Activated CD4-positive, alpha-beta memory T cell treated with anti-CD3 and anti-CD28 coated beads for 36 hours (primary cell): ENCODE measurements at regions not wholly inside any gene's neighbourhood (a gene's known extent, or its start where the extent isn't known, plus 50 kb on each side); places are given as distances from the start of the nearest gene placed in this dataset.
"Not testable (repeated sequence)": the region's sequence is repeated elsewhere in the genome, so short reads cannot be mapped to it uniquely, and the experiment has no call there.

Experiments used
- CTCF ChIA-PET: fragments of 350-600 bp; sonication (Branson Sonifier 250); formaldehyde crosslinking; loops from one replicate; lab custom pipeline; 2021; ENCODE audit warnings: antibody characterized with exemption, inconsistent platforms; lab: Charles Lee
- POLR2A ChIA-PET: fragments of 350-600 bp; sonication (Branson Sonifier 250); formaldehyde crosslinking; loops from one replicate; lab custom pipeline; 2021; ENCODE audit warnings: antibody characterized with exemption; lab: Charles Lee
- DNase-seq: peaks from one replicate; pipeline ENCODE4 v3.0.0-alpha.2; 2020
- H3K27ac Mint-ChIP-seq: one replicate; pipeline ENCODE4 v1.8.0; 2021; ENCODE audit warnings: mixed read lengths
- H3K27me3 Mint-ChIP-seq: one replicate; pipeline ENCODE4 v1.8.0; 2021; ENCODE audit warnings: mixed read lengths
- H3K36me3 Mint-ChIP-seq: one replicate; pipeline ENCODE4 v1.8.0; 2021; ENCODE audit warnings: mixed read lengths
- H3K4me1 Mint-ChIP-seq: one replicate; pipeline ENCODE4 v1.8.0; 2021; ENCODE audit warnings: low read depth, mixed read lengths
- H3K4me3 Mint-ChIP-seq: one replicate; pipeline ENCODE4 v1.8.0; 2021; ENCODE audit warnings: mild to moderate bottlenecking, mixed read lengths
- H3K9me3 Mint-ChIP-seq: one replicate; pipeline ENCODE4 v1.8.0; 2021; ENCODE audit warnings: mixed read lengths
- intact Hi-C: fragments of 100-400 bp; cut with micrococcal nuclease; formaldehyde crosslinking; loops from one replicate; pipeline ENCODE4 v1.15.1; 2023

DNA sequence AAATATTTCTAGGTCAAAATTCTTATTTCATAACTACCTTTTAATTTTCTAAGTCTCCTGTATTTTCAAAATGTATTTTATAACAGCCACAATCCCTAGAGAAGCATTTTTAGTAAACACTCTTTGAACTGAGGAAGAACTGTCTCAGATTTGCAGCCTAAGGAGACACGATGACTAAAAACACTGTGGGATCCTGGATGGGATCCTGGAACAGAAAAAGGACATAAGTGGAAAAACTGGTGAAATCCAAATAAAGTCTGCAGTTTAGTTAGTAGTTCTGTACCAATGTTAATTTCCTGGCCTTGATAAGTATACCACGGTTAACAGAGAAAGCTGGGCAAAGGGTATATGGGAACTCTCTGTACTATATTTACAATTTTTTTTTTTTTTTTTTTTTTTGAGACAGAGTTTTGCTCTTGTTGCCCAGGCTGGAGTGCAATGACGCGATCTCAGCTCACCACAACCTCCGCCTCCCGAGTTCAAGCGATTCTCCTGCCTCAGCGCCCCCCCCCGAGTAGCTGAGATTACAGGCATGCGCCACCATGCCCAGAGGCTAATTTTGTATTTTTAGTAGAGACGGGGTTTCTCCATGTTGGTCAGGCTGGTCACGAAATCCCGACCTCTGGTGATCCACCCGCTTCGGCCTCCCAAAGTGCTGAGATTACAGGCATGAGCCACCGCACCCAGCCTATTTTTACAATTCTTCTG, 600.2 kb upstream of the DIPK2B start:
- ChIA-PET POLR2A (interaction anchor here (2.2 to 3.3 kb wide), 2 partner anchors 31 to 34 kb away, joined by 13 to 25 read pairs; no protein-coding TSS in a partner anchor), CTCF (interaction anchor here (0.6 to 2.2 kb wide), 8 partner anchors 9 to 608 kb away, joined by 3 to 9 read pairs (median 6); no protein-coding TSS in a partner anchor)
- DNase-seq = peak; percentile 79
- intact Hi-C loops, H3K9me3 Mint-ChIP-seq, H3K27me3 Mint-ChIP-seq: not testable (repeated sequence)
- Mint-ChIP-seq H3K36me3 (peaks cover 29% of the 10 kb centered on the region), H3K4me3 (peak overlapping the region; percentile 12), H3K4me1 (peaks cover 74% of the 10 kb centered on the region), H3K27ac (peak overlapping the region; percentile 84)

DNA sequence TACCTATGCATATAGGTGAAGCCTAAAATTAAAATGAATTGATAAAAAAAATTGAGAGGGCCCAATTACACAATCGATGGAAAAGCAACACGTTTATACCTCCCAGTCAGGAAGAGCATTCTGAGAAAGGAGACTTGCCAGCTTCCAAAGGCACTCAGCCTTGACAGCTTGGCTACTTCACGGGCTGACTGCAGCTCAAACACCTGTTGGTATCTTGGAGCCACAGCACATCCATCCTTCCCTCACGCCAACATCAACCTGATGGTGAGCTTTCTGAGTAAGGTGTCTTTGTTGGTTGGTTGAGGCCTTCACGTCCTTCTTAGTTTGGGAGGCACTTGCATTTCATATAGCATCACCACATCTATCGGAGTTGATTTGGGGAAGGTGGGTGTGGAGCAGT, 598.9 kb upstream of the DIPK2B start:
- Mint-ChIP-seq H3K9me3 (no peaks in the 10 kb centered on the region), H3K27me3 (no peaks in the 10 kb centered on the region), H3K36me3 (peaks cover 23% of the 10 kb centered on the region), H3K27ac (peak overlapping the region; percentile 83), H3K4me3 (peak overlapping the region; percentile 53), H3K4me1 (peaks cover 78% of the 10 kb centered on the region)
- intact Hi-C loops = no loop called here
- POLR2A ChIA-PET = no interaction called here
- CTCF ChIA-PET = interaction anchor here (0.6 kb wide), 1 partner anchor 20 kb away, joined by 4 read pairs; no protein-coding TSS in a partner anchor
- DNase-seq = no peak

DNA sequence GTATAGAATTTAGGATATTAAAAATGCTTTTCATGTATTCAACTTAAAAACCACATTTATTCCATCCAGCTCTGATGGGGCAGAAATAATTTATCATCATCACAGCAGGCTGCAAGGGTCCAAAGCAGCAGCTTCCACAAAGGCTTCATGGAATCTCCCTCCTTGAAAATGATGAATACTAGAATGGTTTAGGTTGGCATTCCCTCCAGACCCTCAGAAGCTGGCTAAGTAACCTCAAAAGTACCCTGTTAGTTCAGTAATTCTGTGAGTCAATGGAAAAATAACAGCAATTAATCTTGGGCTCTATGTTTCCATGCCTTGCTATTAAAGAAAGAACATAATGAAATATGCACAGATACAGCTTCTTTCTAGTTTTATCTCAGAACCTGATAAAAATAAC, 594.9 kb upstream of the DIPK2B start:
- H3K9me3 Mint-ChIP-seq = no peaks in the 10 kb centered on the region
- DNase-seq = no peak
- H3K4me1 Mint-ChIP-seq = peaks cover 77% of the 10 kb centered on the region
- peak overlapping the region; percentile 54 for H3K27ac Mint-ChIP-seq
- H3K27me3 Mint-ChIP-seq = no peaks in the 10 kb centered on the region
- POLR2A ChIA-PET = no interaction called here
- CTCF ChIA-PET = no interaction called here
- peaks cover 42% of the 10 kb centered on the region for H3K36me3 Mint-ChIP-seq
- intact Hi-C loops = no loop called here
- no peak overlapping the region for H3K4me3 Mint-ChIP-seq

DNA sequence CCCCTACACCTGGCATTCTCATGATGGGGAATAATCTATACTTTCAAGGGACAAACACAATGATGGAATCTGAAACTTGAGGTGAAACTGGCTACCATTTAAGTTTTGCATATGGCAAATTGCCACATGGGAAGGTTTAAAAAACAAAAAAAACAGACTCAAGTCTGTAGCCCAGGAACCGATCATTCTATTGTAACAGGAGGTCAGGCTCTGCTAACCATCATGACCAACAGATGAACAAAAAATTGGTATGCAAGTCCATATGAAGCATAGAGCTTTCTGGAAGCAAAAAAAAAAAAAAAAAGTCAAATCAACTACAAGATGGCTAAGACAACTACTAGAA, 594.3 kb upstream of the DIPK2B start:
- Mint-ChIP-seq H3K27me3 (no peaks in the 10 kb centered on the region), H3K36me3 (peaks cover 42% of the 10 kb centered on the region), H3K4me1 (peaks cover 77% of the 10 kb centered on the region), H3K9me3 (no peaks in the 10 kb centered on the region), H3K27ac (peak overlapping the region; percentile 54), H3K4me3 (no peak overlapping the region)
- CTCF ChIA-PET = interaction anchor here (0.6 kb wide), 1 partner anchor 473 kb away, joined by 3 read pairs; no protein-coding TSS in a partner anchor
- POLR2A ChIA-PET = interaction anchor here (0.8 to 1.6 kb wide), 2 partner anchors 26 to 29 kb away, joined by 3 to 9 read pairs; no protein-coding TSS in a partner anchor
- intact Hi-C loops = no loop called here
- no peak for DNase-seq

DNA sequence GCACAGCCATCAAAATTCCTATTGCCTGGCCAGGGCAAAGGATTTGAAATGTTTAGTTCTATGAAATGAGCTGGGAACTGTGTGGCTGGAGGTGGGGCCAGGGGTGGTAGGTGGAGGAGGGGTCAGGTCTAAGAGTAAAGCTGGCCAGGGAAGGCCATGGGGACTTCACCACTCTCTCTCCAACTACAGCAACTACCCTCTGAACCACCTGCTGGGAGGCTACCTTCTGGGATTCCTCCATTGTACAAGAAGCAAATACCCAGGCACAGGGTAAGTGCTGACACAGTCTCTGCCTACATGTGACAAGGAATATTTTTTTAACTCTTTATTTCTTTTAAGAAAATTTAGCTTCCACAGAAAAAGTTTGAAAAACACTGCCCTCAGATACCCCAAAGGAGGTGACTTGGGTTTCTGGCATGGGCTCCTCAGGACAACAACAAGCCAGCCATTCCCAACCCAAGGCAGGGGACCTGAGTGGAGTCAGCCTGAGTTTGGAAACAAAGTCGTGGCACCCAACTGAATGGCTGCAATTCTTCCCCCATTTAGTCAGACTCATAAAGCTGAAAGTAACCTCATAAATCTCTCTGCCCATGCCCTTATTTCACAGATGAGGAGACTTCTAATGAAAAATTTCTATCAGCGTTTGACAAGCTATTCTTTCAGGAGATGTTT, 593.8 kb upstream of the DIPK2B start:
- Mint-ChIP-seq H3K27me3 (no peaks in the 10 kb centered on the region), H3K27ac (peak overlapping the region; percentile 54), H3K36me3 (peaks cover 39% of the 10 kb centered on the region), H3K4me3 (no peak overlapping the region), H3K9me3 (no peaks in the 10 kb centered on the region), H3K4me1 (peaks cover 79% of the 10 kb centered on the region)
- ChIA-PET POLR2A (interaction anchor here (0.8 to 1.6 kb wide), 2 partner anchors 25 to 28 kb away, joined by 3 to 9 read pairs; no protein-coding TSS in a partner anchor), CTCF (interaction anchor here (0.6 kb wide), 1 partner anchor 472 kb away, joined by 3 read pairs; no protein-coding TSS in a partner anchor)
- intact Hi-C loops = no loop called here
- DNase-seq = no peak

DNA sequence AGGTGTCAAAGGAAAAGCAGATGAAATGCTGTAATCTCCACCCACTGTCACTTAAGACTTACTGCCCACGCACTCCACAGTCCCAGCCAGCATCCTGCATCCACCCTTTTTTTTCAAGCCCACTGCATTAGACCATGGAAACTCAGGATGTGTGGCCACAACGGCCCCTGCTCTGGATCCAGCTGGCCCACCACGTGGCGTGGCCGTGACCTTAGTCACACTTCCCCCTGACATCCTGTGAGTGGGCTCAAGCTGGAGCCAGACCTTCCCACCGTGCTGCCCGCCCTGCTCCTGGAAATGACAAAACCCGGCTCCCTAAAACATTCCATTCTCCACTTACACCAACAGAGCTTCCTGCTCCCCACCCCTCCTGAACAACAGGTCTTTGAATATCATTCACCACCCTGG, 588.3 kb upstream of the DIPK2B start:
- Mint-ChIP-seq H3K4me1 (peaks cover 77% of the 10 kb centered on the region), H3K9me3 (no peaks in the 10 kb centered on the region), H3K4me3 (peak overlapping the region; percentile 10), H3K36me3 (peaks cover 37% of the 10 kb centered on the region), H3K27ac (peak overlapping the region; percentile 60), H3K27me3 (no peaks in the 10 kb centered on the region)
- no peak for DNase-seq
- CTCF ChIA-PET = no interaction called here
- POLR2A ChIA-PET = interaction anchor here (1.3 kb wide), 1 partner anchor 21 kb away, joined by 4 read pairs; no protein-coding TSS in a partner anchor
- intact Hi-C loops = no loop called here

DNA sequence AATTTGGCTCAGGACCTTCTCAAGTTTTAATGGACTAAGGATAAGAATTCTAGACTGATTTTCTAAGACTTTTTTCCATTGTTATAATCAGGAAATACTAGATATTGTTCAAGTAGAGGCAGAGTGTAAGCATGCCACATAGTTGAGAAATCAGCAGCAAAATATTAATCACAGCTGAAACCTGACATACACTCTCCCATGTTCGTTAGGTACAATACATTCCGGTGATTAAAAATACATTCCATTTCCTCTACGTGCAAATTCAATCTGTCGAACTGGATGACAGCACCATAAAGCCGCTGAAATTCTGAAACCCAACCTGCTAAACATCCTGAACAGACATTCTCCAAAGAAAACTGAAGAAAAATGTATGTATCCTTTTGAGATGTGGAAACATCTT, 587.6 kb upstream of the DIPK2B start:
- no peak overlapping the region for H3K4me3 Mint-ChIP-seq
- ChIA-PET CTCF (no interaction called here), POLR2A (interaction anchor here (1.3 kb wide), 1 partner anchor 21 kb away, joined by 4 read pairs; no protein-coding TSS in a partner anchor)
- no peak for DNase-seq
- intact Hi-C loops = no loop called here
- H3K4me1 Mint-ChIP-seq = peaks cover 77% of the 10 kb centered on the region
- peak overlapping the region; percentile 60 for H3K27ac Mint-ChIP-seq
- H3K36me3 Mint-ChIP-seq = peaks cover 36% of the 10 kb centered on the region
- no peaks in the 10 kb centered on the region for H3K27me3 Mint-ChIP-seq
- H3K9me3 Mint-ChIP-seq = no peaks in the 10 kb centered on the region

DNA sequence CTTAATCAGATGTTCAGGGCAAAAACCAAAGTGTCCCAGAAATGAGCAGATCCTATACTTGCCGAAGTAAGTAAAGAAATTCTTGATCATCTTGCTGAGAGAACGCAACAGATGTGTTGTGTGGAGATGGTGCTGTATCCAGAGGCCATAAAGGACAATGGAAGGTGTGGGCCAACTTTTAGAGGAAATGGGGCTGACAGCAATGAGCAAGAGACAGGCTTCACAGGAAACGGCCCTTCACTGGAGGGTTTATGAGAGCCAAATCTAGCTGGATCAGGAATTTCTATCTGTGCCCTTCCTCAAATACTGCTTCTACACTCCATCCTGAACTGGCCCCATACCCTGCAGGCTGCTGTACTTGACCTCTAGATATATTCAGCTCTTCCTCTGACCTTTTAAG, 583.9 kb upstream of the DIPK2B start:
- Mint-ChIP-seq H3K4me3 (no peak overlapping the region), H3K27ac (no peak overlapping the region), H3K4me1 (peaks cover 87% of the 10 kb centered on the region), H3K9me3 (no peaks in the 10 kb centered on the region), H3K27me3 (no peaks in the 10 kb centered on the region), H3K36me3 (peaks cover 35% of the 10 kb centered on the region)
- ChIA-PET CTCF (interaction anchor here (1.0 kb wide), 1 partner anchor 18 kb away, joined by 3 read pairs; no protein-coding TSS in a partner anchor), POLR2A (no interaction called here)
- intact Hi-C loops = no loop called here
- DNase-seq = no peak

DNA sequence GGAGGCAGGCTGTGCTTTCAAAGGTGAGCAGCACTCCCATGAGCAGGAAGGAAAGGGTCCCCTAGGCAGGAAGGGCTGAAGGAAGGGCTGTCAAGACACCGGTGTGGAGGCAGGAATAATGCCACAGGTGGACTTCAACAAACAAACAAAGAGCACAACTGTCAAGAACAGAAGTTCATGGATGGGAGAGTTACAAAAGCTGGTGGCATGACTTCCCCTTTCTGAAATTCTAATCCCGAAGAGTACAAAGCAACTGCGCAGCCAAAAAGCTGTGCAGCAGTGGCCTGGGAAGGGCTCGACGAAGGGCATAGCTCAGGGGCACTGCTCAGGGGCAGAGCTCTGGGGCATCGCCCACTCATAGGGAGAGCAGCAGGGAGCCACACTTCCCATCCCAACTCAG, 582.3 kb upstream of the DIPK2B start:
- Mint-ChIP-seq H3K4me3 (no peak overlapping the region), H3K27me3 (no peaks in the 10 kb centered on the region), H3K9me3 (no peaks in the 10 kb centered on the region), H3K27ac (peak overlapping the region; percentile 42), H3K4me1 (peaks cover 87% of the 10 kb centered on the region), H3K36me3 (peaks cover 31% of the 10 kb centered on the region)
- POLR2A ChIA-PET = no interaction called here
- CTCF ChIA-PET = no interaction called here
- intact Hi-C loops = no loop called here
- no peak for DNase-seq

DNA sequence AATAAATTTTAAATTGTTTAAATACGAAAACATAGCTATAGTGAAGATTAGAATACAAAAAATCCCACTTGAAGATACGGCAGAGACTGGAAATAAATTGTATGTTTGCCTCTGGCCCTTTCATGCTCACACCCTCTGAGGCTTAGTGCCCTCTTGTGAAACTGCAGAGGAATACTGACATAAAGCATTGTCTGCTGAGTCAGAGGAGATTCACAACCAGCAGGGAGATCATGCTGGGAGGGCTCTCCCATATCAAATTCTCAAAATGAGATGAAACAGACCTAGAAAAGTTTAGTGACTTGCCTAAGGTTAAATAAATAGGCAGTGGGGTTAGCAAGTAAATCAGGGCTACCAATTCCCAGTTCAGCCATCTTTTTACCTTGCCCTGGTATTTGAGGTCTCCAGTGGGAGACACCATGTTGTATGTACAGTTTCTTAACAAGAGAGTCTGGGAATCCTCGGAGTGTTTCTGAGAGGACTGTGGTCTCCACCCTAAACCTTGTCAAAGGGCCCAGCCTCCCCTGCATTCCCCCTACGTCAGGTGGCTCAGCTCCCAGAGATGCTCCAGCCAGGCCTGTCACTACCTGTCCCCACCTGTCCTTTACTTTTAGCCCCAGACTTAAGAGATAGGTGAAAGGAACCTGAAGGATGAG, 581.4 kb upstream of the DIPK2B start:
- Mint-ChIP-seq H3K36me3 (peaks cover 31% of the 10 kb centered on the region), H3K27me3 (no peaks in the 10 kb centered on the region), H3K4me1 (peaks cover 87% of the 10 kb centered on the region), H3K9me3 (no peaks in the 10 kb centered on the region), H3K27ac (peak overlapping the region; percentile 33), H3K4me3 (no peak overlapping the region)
- POLR2A ChIA-PET = no interaction called here
- intact Hi-C loops = no loop called here
- CTCF ChIA-PET = no interaction called here
- no peak for DNase-seq

DNA sequence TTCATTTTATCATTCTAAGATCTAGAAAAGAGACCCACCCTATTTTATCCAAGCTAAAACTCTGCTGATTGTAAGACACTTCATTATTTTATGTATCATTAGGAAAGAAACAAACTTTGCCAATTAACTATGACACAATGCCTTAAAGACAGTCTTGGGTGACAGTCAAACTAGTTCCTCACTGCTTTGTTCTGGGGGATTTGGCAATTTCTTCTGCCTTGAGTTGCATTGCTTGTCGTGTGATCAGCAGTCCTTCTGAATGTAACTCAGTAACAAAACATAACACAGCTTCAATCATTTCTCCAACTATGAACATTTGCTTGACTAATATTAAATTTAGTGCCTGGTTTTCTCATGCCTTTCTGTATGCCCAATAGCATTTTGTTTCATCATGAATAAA, 577.9 kb upstream of the DIPK2B start:
- CTCF ChIA-PET = no interaction called here
- Mint-ChIP-seq H3K27ac (peak overlapping the region; percentile 44), H3K4me1 (peaks cover 96% of the 10 kb centered on the region), H3K9me3 (no peaks in the 10 kb centered on the region), H3K36me3 (peaks cover 19% of the 10 kb centered on the region), H3K4me3 (no peak overlapping the region), H3K27me3 (no peaks in the 10 kb centered on the region)
- POLR2A ChIA-PET = interaction anchor here (1.8 kb wide), 1 partner anchor 13 kb away, joined by 4 read pairs; no protein-coding TSS in a partner anchor
- no peak for DNase-seq
- intact Hi-C loops = no loop called here

DNA sequence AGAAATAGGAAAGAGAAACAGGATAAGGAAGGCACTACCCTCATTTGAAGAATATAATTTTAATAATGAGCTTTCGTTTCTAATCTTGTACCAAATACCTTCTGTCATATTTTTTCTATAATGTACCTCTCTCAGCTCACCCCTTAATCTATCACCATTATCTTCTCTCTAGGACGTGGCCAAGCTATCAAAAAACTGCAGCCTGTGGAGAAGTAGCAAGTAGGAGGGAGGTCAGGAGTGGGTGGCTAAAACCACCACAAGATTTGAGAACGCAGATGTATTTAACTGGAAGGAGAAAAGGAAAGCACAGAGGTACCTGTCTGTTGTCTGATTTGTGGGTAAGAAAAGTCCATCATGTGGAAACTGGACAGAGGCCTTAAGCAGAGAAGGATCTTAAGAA, 576.7 kb upstream of the DIPK2B start:
- Mint-ChIP-seq H3K36me3 (peaks cover 16% of the 10 kb centered on the region), H3K9me3 (no peaks in the 10 kb centered on the region), H3K4me3 (no peak overlapping the region), H3K27me3 (no peaks in the 10 kb centered on the region), H3K27ac (peak overlapping the region; percentile 72), H3K4me1 (peaks cover 95% of the 10 kb centered on the region)
- POLR2A ChIA-PET = interaction anchor here (1.8 kb wide), 1 partner anchor 11 kb away, joined by 4 read pairs; no protein-coding TSS in a partner anchor
- intact Hi-C loops = no loop called here
- DNase-seq = no peak
- CTCF ChIA-PET = no interaction called here
